NCI-H1105 (cell line): ENCODE measurements at regions not wholly inside any gene's neighbourhood (a gene's known extent, or its start where the extent isn't known, plus 50 kb on each side); places are given as distances from the start of the nearest gene placed in this dataset.
"Not testable (repeated sequence)": the region's sequence is repeated elsewhere in the genome, so short reads cannot be mapped to it uniquely, and the experiment has no call there.

ENCODE experiments used
- DNase-seq: peaks from one replicate; lab custom pipeline; 2025; lab: John Stamatoyannopoulos, UW

GRCh38 chr1:185433667-185434066 lies 116.6 kb upstream of the IVNS1ABP start:
- DNase-seq = no peak

- no peak for DNase-seq
These were observed 115.9 kb upstream of the IVNS1ABP start for GRCh38 chr1:185432948-185433347.

- no peak for DNase-seq
These were observed 114.6 kb upstream of the IVNS1ABP start for GRCh38 chr1:185431612-185432011.

GRCh38 chr1:185429668-185430067 lies 112.6 kb upstream of the IVNS1ABP start:
- not testable (repeated sequence) for DNase-seq

- DNase-seq = no peak
These were observed 110.7 kb upstream of the IVNS1ABP start for GRCh38 chr1:185427776-185428175.

- DNase-seq = no peak
These were observed 110.2 kb upstream of the IVNS1ABP start for GRCh38 chr1:185427264-185427663.

GRCh38 chr1:185426848-185427247 lies 109.8 kb upstream of the IVNS1ABP start:
- no peak for DNase-seq

- DNase-seq = no peak
These were observed 108.1 kb upstream of the IVNS1ABP start for GRCh38 chr1:185425163-185425562.

GRCh38 chr1:185421485-185422107 lies 104.6 kb upstream of the IVNS1ABP start:
- DNase-seq = no peak

- DNase-seq = no peak
These were observed 103.6 kb upstream of the IVNS1ABP start for GRCh38 chr1:185420588-185421081.

GRCh38 chr1:185419718-185420117 lies 102.7 kb upstream of the IVNS1ABP start:
- no peak for DNase-seq

GRCh38 chr1:185418472-185418871 lies 101.4 kb upstream of the IVNS1ABP start:
- DNase-seq = no peak

GRCh38 chr1:185412385-185413087 lies 95.5 kb upstream of the IVNS1ABP start:
- no peak for DNase-seq

- no peak for DNase-seq
These were observed 92.9 kb upstream of the IVNS1ABP start for GRCh38 chr1:185409763-185410528.

GRCh38 chr1:185409345-185409744 lies 92.3 kb upstream of the IVNS1ABP start:
- DNase-seq = no peak

GRCh38 chr1:185408700-185409270 lies 91.7 kb upstream of the IVNS1ABP start:
- DNase-seq = no peak

- no peak for DNase-seq
These were observed 89.6 kb upstream of the IVNS1ABP start for GRCh38 chr1:185406691-185407009.

GRCh38 chr1:185406006-185406690 lies 89.1 kb upstream of the IVNS1ABP start:
- DNase-seq = no peak

- DNase-seq = no peak
These were observed 88.0 kb upstream of the IVNS1ABP start for GRCh38 chr1:185404907-185405568.

GRCh38 chr1:185404291-185404690 lies 87.2 kb upstream of the IVNS1ABP start:
- no peak for DNase-seq

GRCh38 chr1:185402930-185403329 lies 85.9 kb upstream of the IVNS1ABP start:
- no peak for DNase-seq

GRCh38 chr1:185401019-185401418 lies 84.0 kb upstream of the IVNS1ABP start:
- no peak for DNase-seq
